ENCODE measurements at regions not wholly inside any gene's neighbourhood (a gene's known extent, or its start where the extent isn't known, plus 50 kb on each side); places are given as distances from the start of the nearest gene placed in this dataset.

- no peak for TF ChIP-seq SIN3A (IDR thresholded peaks at IDR 0.05; ENCODE audit: borderline replicate concordance, insufficient read depth, low read length)
- TF ChIP-seq TAF1 (IDR thresholded peaks at IDR 0.05; ENCODE audit: borderline replicate concordance, insufficient read depth, low read length) = no peak
Measured at GRCh38 chr1:83090195-83090594, 908.7 kb downstream of the TTLL7 start.
